NT2/D1 (cell line): ENCODE measurements at regions not wholly inside any gene's neighbourhood (a gene's known extent, or its start where the extent isn't known, plus 50 kb on each side); places are given as distances from the start of the nearest gene placed in this dataset.

Source experiments
- SUZ12 ChIP-seq: IDR thresholded peaks from 2 replicates; pipeline ENCODE4 v1.6.1; 2011; ENCODE audit not compliant: insufficient read length, insufficient read depth; ENCODE audit errors: extremely low read depth
- YY1 ChIP-seq: IDR thresholded peaks from 2 replicates; pipeline ENCODE4 v1.6.1; 2011; ENCODE audit not compliant: insufficient read length, insufficient read depth

DNA sequence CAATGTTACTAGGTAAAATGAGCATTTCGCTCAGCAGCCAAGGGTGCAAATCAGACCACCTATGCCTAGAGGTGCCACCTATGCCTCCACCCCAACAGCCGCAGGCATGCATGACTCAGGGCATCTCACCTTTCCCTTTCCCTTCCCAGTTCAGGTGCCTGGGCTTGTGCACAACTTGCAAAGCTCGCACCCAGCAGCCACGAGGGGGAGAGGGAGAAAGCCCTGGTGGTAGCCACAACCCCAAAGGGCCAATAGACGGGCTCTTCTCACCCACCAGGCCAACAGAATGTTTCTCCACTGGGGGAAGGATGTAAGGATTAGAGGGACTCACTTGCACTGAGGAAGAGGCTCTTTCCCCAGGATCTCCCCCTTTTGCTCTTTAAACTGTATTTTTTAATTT is 462.3 kb upstream of the PCDH15 start:
- TF ChIP-seq YY1 = no peak
- no peak for TF ChIP-seq SUZ12
